Nephron progenitor cell (in vitro differentiated cells): ENCODE measurements at regions not wholly inside any gene's neighbourhood (a gene's known extent, or its start where the extent isn't known, plus 50 kb on each side); places are given as distances from the start of the nearest gene placed in this dataset.

ENCODE experiments used
- DNase-seq: peaks from one replicate; pipeline ENCODE4 v3.0.0; 2021
- H3K27ac Mint-ChIP-seq: 2 replicates; pipeline ENCODE4 v1.8.0; 2021; ENCODE audit warnings: mild to moderate bottlenecking, moderate library complexity, mixed read lengths
- H3K27me3 Mint-ChIP-seq: 2 replicates; pipeline ENCODE4 v1.8.0; 2021; ENCODE audit warnings: mild to moderate bottlenecking, low read depth, mixed read lengths; ENCODE audit not compliant: poor library complexity
- H3K36me3 Mint-ChIP-seq: 2 replicates; pipeline ENCODE4 v1.8.0; 2021; ENCODE audit warnings: low read depth, mixed read lengths
- H3K4me1 Mint-ChIP-seq: 2 replicates; pipeline ENCODE4 v1.8.0; 2021; ENCODE audit warnings: mixed read lengths
- H3K4me3 Mint-ChIP-seq: 2 replicates; pipeline ENCODE4 v1.8.0; 2021; ENCODE audit warnings: mild to moderate bottlenecking, moderate library complexity, mixed read lengths
- H3K9me3 Mint-ChIP-seq: 2 replicates; pipeline ENCODE4 v1.8.0; 2021; ENCODE audit warnings: mild to moderate bottlenecking, moderate library complexity, mixed read lengths
- CTCF ChIP-seq: fragments of 200-600 bp; sonication (generic); IDR thresholded peaks from 2 replicates; pipeline ENCODE4 v1.5.0; 2021; ENCODE audit warnings: antibody characterized with exemption

GRCh38 chr18:55139836-55140235 is 180.6 kb upstream of the CCDC68 start:
- no peak for TF ChIP-seq CTCF
- Mint-ChIP-seq H3K4me3 (no peak overlapping the region), H3K27ac (no peak overlapping the region), H3K4me1 (no peaks in the 10 kb centered on the region), H3K36me3 (no peaks in the 10 kb centered on the region), H3K9me3 (peaks cover 9% of the 10 kb centered on the region), H3K27me3 (peaks cover 19% of the 10 kb centered on the region)
- no peak for DNase-seq

- no peak overlapping the region for H3K27ac Mint-ChIP-seq
- no peak for TF ChIP-seq CTCF
- H3K4me1 Mint-ChIP-seq = no peaks in the 10 kb centered on the region
- no peaks in the 10 kb centered on the region for H3K36me3 Mint-ChIP-seq
- DNase-seq = no peak
- peaks cover 19% of the 10 kb centered on the region for H3K27me3 Mint-ChIP-seq
- peaks cover 4% of the 10 kb centered on the region for H3K9me3 Mint-ChIP-seq
- no peak overlapping the region for H3K4me3 Mint-ChIP-seq
These were observed 180.0 kb upstream of the CCDC68 start for GRCh38 chr18:55139307-55139706.

GRCh38 chr18:55138401-55138800 is 179.1 kb upstream of the CCDC68 start:
- Mint-ChIP-seq H3K4me1 (no peaks in the 10 kb centered on the region), H3K9me3 (no peaks in the 10 kb centered on the region), H3K27ac (no peak overlapping the region), H3K36me3 (no peaks in the 10 kb centered on the region), H3K27me3 (peaks cover 16% of the 10 kb centered on the region), H3K4me3 (no peak overlapping the region)
- no peak for DNase-seq
- no peak for TF ChIP-seq CTCF

- no peak for DNase-seq
- Mint-ChIP-seq H3K27ac (no peak overlapping the region), H3K4me1 (no peaks in the 10 kb centered on the region), H3K36me3 (no peaks in the 10 kb centered on the region), H3K27me3 (peaks cover 15% of the 10 kb centered on the region), H3K4me3 (no peak overlapping the region), H3K9me3 (no peaks in the 10 kb centered on the region)
- no peak for TF ChIP-seq CTCF
These were observed 178.3 kb upstream of the CCDC68 start for GRCh38 chr18:55137602-55138001.

- H3K4me3 Mint-ChIP-seq = no peak overlapping the region
- H3K9me3 Mint-ChIP-seq = no peaks in the 10 kb centered on the region
- peaks cover 12% of the 10 kb centered on the region for H3K27me3 Mint-ChIP-seq
- no peak for DNase-seq
- no peaks in the 10 kb centered on the region for H3K36me3 Mint-ChIP-seq
- H3K4me1 Mint-ChIP-seq = no peaks in the 10 kb centered on the region
- no peak overlapping the region for H3K27ac Mint-ChIP-seq
- no peak for TF ChIP-seq CTCF
These were observed 177.6 kb upstream of the CCDC68 start for GRCh38 chr18:55136864-55137263.

GRCh38 chr18:55136258-55136657 is 177.0 kb upstream of the CCDC68 start:
- no peaks in the 10 kb centered on the region for H3K36me3 Mint-ChIP-seq
- peaks cover 9% of the 10 kb centered on the region for H3K27me3 Mint-ChIP-seq

More at GRCh38 chr18:55136258-55136657, 177.0 kb upstream of the CCDC68 start:
- Mint-ChIP-seq H3K4me3 (no peak overlapping the region), H3K4me1 (no peaks in the 10 kb centered on the region), H3K27ac (no peak overlapping the region), H3K9me3 (no peaks in the 10 kb centered on the region)
- no peak for DNase-seq
- TF ChIP-seq CTCF = no peak
